ENCODE measurements at regions not wholly inside any gene's neighbourhood (a gene's known extent, or its start where the extent isn't known, plus 50 kb on each side); places are given as distances from the start of the nearest gene placed in this dataset.

- TF ChIP-seq POLR2A (IDR thresholded peaks at IDR 0.05; ENCODE audit: extremely low read depth, insufficient read length), result no peak
- no peak for TF ChIP-seq CTCF (IDR thresholded peaks at IDR 0.05; ENCODE audit: low read depth, low read length)
- TF ChIP-seq MAX (IDR thresholded peaks at IDR 0.05; ENCODE audit: low read depth, low read length), result no peak
These were observed 381.8 kb upstream of the MARCKS start for GRCh38 chr6:113475392-113475791.

All from NB4 (cell line).